EL (cell line): ENCODE measurements at regions not wholly inside any gene's neighbourhood (a gene's known extent, or its start where the extent isn't known, plus 50 kb on each side); places are given as distances from the start of the nearest gene placed in this dataset.
"Not testable (repeated sequence)": the region's sequence is repeated elsewhere in the genome, so short reads cannot be mapped to it uniquely, and the experiment has no call there.

Source experiments
- DNase-seq: peaks from one replicate; pipeline ENCODE4 v3.0.0-alpha.2; 2016

- peak; percentile 65 for DNase-seq
Observed at GRCh38 chr5:42889311-42889933, 77.7 kb upstream of the SELENOP start.

GRCh38 chr5:42888771-42889170 lies 77.1 kb upstream of the SELENOP start:
- DNase-seq = no peak

GRCh38 chr5:42887575-42887974 lies 75.9 kb upstream of the SELENOP start:
- no peak for DNase-seq

- DNase-seq = no peak
Observed at GRCh38 chr5:42887097-42887496, 75.4 kb upstream of the SELENOP start.

- DNase-seq = no peak
Observed at GRCh38 chr5:42886635-42887034, 74.9 kb upstream of the SELENOP start.

- no peak for DNase-seq
Observed at GRCh38 chr5:42884326-42884725, 72.6 kb upstream of the SELENOP start.

- no peak for DNase-seq
Observed at GRCh38 chr5:42881416-42882117, 69.9 kb upstream of the SELENOP start.

- DNase-seq = no peak
Observed at GRCh38 chr5:42880496-42881150, 68.9 kb upstream of the SELENOP start.

- no peak for DNase-seq
Observed at GRCh38 chr5:42879291-42879690, 67.6 kb upstream of the SELENOP start.

GRCh38 chr5:42878550-42878949 lies 66.9 kb upstream of the SELENOP start:
- DNase-seq = no peak

GRCh38 chr5:42878041-42878440 lies 66.3 kb upstream of the SELENOP start:
- no peak for DNase-seq

GRCh38 chr5:42877431-42877830 lies 65.7 kb upstream of the SELENOP start:
- DNase-seq = no peak

GRCh38 chr5:42876375-42876844 lies 64.7 kb upstream of the SELENOP start:
- DNase-seq = no peak

GRCh38 chr5:42875785-42876374 lies 64.2 kb upstream of the SELENOP start:
- no peak for DNase-seq

GRCh38 chr5:42875211-42875610 lies 63.5 kb upstream of the SELENOP start:
- DNase-seq = no peak

- DNase-seq = no peak
Observed at GRCh38 chr5:42874621-42875198, 63.0 kb upstream of the SELENOP start.

- no peak for DNase-seq
Observed at GRCh38 chr5:42872865-42873264, 61.2 kb upstream of the SELENOP start.

- no peak for DNase-seq
Observed at GRCh38 chr5:42870882-42871418, 59.3 kb upstream of the SELENOP start.

- DNase-seq = not testable (repeated sequence)
Observed at GRCh38 chr5:42868417-42868816, 56.7 kb upstream of the SELENOP start.

- not testable (repeated sequence) for DNase-seq
Observed at GRCh38 chr5:42864749-42865148, 53.1 kb upstream of the SELENOP start.
